Kidney glomerular epithelial cell (primary cell): ENCODE measurements at regions not wholly inside any gene's neighbourhood (a gene's known extent, or its start where the extent isn't known, plus 50 kb on each side); places are given as distances from the start of the nearest gene placed in this dataset.
"Not testable (repeated sequence)": the region's sequence is repeated elsewhere in the genome, so short reads cannot be mapped to it uniquely, and the experiment has no call there.

Source experiments
- DNase-seq: peaks from one replicate; lab custom pipeline; 2025; lab: John Stamatoyannopoulos, UW

GRCh38 chr2:235105821-235106359 is 154.1 kb downstream of the SH3BP4 start:
- DNase-seq, result no peak

- peak; percentile 78 for DNase-seq
Measured at GRCh38 chr2:235106874-235107639, 155.2 kb downstream of the SH3BP4 start.

- DNase-seq, result no peak
Measured at GRCh38 chr2:235107640-235107951, 155.8 kb downstream of the SH3BP4 start.

- not testable (repeated sequence) for DNase-seq
Measured at GRCh38 chr2:235109561-235109960, 157.7 kb downstream of the SH3BP4 start.

- DNase-seq, result no peak
Measured at GRCh38 chr2:235112365-235112764, 160.5 kb downstream of the SH3BP4 start.

- no peak for DNase-seq
Measured at GRCh38 chr2:235113854-235114253, 162.0 kb downstream of the SH3BP4 start.

GRCh38 chr2:235114286-235114685 is 162.5 kb downstream of the SH3BP4 start:
- no peak for DNase-seq

- no peak for DNase-seq
Measured at GRCh38 chr2:235115521-235115920, 163.7 kb downstream of the SH3BP4 start.

GRCh38 chr2:235116885-235117492 is 165.2 kb downstream of the SH3BP4 start:
- DNase-seq, result peak; percentile 25

- no peak for DNase-seq
Measured at GRCh38 chr2:235126768-235127167, 175.0 kb downstream of the SH3BP4 start.

- DNase-seq, result no peak
Measured at GRCh38 chr2:235127931-235128330, 176.1 kb downstream of the SH3BP4 start.

GRCh38 chr2:235129850-235130249 is 178.0 kb downstream of the SH3BP4 start:
- no peak for DNase-seq

- DNase-seq, result no peak
Measured at GRCh38 chr2:235131334-235132305, 179.8 kb downstream of the SH3BP4 start.

GRCh38 chr2:235132651-235133050 is 180.8 kb downstream of the SH3BP4 start:
- DNase-seq, result no peak

- no peak for DNase-seq
Measured at GRCh38 chr2:235133837-235134236, 182.0 kb downstream of the SH3BP4 start.

- DNase-seq, result no peak
Measured at GRCh38 chr2:235134420-235134819, 182.6 kb downstream of the SH3BP4 start.

GRCh38 chr2:235135195-235135965 is 183.6 kb downstream of the SH3BP4 start:
- DNase-seq, result no peak

- peak; percentile 52 for DNase-seq
Measured at GRCh38 chr2:235135990-235136561, 184.3 kb downstream of the SH3BP4 start.

GRCh38 chr2:235138339-235138738 is 186.5 kb downstream of the SH3BP4 start:
- no peak for DNase-seq

- no peak for DNase-seq
Measured at GRCh38 chr2:235139956-235140800, 188.4 kb downstream of the SH3BP4 start.

- no peak for DNase-seq
Measured at GRCh38 chr2:235140801-235141081, 188.9 kb downstream of the SH3BP4 start.
